Smooth muscle cell (in vitro differentiated cells): ENCODE measurements at regions not wholly inside any gene's neighbourhood (a gene's known extent, or its start where the extent isn't known, plus 50 kb on each side); places are given as distances from the start of the nearest gene placed in this dataset.

Experiments
- DNase-seq: peaks from one replicate; lab custom pipeline; 2025; ENCODE audit not compliant: unreplicated experiment; lab: John Stamatoyannopoulos, UW
- H2AFZ ChIP-seq: fragments of 200-600 bp; sonication (generic); 2 replicates; pipeline ENCODE4 v1.6.0; 2016; ENCODE audit warnings: antibody characterized with exemption, low read depth, mild to moderate bottlenecking
- H3F3A ChIP-seq: fragments of 200-600 bp; sonication (generic); 2 replicates; pipeline ENCODE4 v1.6.0; 2017; ENCODE audit warnings: antibody characterized with exemption, low read depth
- H3K27ac ChIP-seq: fragments of 200-600 bp; sonication (generic); 2 replicates; pipeline ENCODE4 v1.5.1; 2016; ENCODE audit warnings: low read depth, mild to moderate bottlenecking
- H3K27me3 ChIP-seq: fragments of 200-600 bp; sonication (generic); 2 replicates; pipeline ENCODE4 v1.6.1; 2016; ENCODE audit warnings: low read depth, mild to moderate bottlenecking
- H3K36me3 ChIP-seq: fragments of 200-600 bp; sonication (generic); 2 replicates; pipeline ENCODE4 v1.5.1; 2016; ENCODE audit warnings: low read depth
- H3K4me1 ChIP-seq: fragments of 200-600 bp; sonication (generic); 2 replicates; pipeline ENCODE4 v1.5.1; 2016; ENCODE audit warnings: low read depth
- H3K4me2 ChIP-seq: fragments of 200-600 bp; sonication (generic); 2 replicates; pipeline ENCODE4 v1.6.0; 2016; ENCODE audit warnings: mild to moderate bottlenecking
- H3K4me3 ChIP-seq: fragments of 200-600 bp; sonication (generic); 2 replicates; pipeline ENCODE4 v1.5.1; 2016; ENCODE audit warnings: mild to moderate bottlenecking
- H3K79me2 ChIP-seq: fragments of 200-600 bp; sonication (generic); 2 replicates; pipeline ENCODE4 v1.6.0; 2016; ENCODE audit warnings: low read depth, mild to moderate bottlenecking
- H3K9ac ChIP-seq: fragments of 200-600 bp; sonication (generic); 2 replicates; pipeline ENCODE4 v1.6.0; 2016; ENCODE audit warnings: low read depth
- H3K9me3 ChIP-seq: fragments of 200-600 bp; sonication (generic); replicated peaks from 2 replicates; pipeline ENCODE4 v1.5.1; 2016; ENCODE audit warnings: low read depth
- H4K20me1 ChIP-seq: fragments of 200-600 bp; sonication (generic); 2 replicates; pipeline ENCODE4 v1.6.0; 2016; ENCODE audit warnings: low read depth
- WGBS: methylation state at CpG from one replicate; pipeline ENCODE4 v1.1.7; 2016; ENCODE audit warnings: low lambda C conversion rate; 5-methylcytosine and 5-hydroxymethylcytosine counted together
- TF ChIP-seq, protein P1 (sequence below): fragments of 200-600 bp; sonication (generic); IDR thresholded peaks from 2 replicates; pipeline ENCODE4 v1.5.1; 2017; ENCODE audit warnings: borderline replicate concordance, mild to moderate bottlenecking, antibody characterized with exemption; ENCODE audit not compliant: insufficient read depth, poor library complexity, severe bottlenecking

DNA sequence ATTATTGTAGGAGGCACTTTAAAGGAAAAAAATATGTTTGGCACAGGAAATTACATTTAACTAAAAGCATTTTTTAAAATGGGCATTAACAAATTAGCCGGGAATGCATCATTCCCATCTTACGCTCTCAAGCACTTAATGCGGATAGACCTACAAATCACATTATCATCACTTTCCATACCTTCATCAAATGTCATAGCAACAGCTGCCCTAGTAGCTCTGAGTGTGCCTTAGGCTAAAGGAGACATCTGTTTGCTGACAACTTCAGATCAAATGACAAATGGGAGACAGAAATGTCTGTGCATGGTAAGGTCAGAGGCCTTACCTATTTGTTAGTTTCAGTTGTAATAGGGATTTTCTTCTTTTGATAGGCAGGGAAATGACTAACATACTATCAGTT lies 773.2 kb upstream of the SLC10A2 start:
- Histone ChIP-seq H3K27me3 (no peaks in the 10 kb centered on the region), H3K9ac (no peak overlapping the region), H3K9me3 (no peaks in the 10 kb centered on the region), H3K4me3 (no peak overlapping the region), H3K4me1 (no peaks in the 10 kb centered on the region), H4K20me1 (no peaks in the 10 kb centered on the region), H3K79me2 (no peaks in the 10 kb centered on the region), H3F3A (no peaks in the 10 kb centered on the region), H3K27ac (no peak overlapping the region), H3K36me3 (no peaks in the 10 kb centered on the region), H2AFZ (no peak overlapping the region), H3K4me2 (no peak overlapping the region)
- TF ChIP-seq, protein P1, sequence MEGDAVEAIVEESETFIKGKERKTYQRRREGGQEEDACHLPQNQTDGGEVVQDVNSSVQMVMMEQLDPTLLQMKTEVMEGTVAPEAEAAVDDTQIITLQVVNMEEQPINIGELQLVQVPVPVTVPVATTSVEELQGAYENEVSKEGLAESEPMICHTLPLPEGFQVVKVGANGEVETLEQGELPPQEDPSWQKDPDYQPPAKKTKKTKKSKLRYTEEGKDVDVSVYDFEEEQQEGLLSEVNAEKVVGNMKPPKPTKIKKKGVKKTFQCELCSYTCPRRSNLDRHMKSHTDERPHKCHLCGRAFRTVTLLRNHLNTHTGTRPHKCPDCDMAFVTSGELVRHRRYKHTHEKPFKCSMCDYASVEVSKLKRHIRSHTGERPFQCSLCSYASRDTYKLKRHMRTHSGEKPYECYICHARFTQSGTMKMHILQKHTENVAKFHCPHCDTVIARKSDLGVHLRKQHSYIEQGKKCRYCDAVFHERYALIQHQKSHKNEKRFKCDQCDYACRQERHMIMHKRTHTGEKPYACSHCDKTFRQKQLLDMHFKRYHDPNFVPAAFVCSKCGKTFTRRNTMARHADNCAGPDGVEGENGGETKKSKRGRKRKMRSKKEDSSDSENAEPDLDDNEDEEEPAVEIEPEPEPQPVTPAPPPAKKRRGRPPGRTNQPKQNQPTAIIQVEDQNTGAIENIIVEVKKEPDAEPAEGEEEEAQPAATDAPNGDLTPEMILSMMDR = no peak
- WGBS = 68% methylated on average over 3 of the region's 3 CpGs
- no peak for DNase-seq

DNA sequence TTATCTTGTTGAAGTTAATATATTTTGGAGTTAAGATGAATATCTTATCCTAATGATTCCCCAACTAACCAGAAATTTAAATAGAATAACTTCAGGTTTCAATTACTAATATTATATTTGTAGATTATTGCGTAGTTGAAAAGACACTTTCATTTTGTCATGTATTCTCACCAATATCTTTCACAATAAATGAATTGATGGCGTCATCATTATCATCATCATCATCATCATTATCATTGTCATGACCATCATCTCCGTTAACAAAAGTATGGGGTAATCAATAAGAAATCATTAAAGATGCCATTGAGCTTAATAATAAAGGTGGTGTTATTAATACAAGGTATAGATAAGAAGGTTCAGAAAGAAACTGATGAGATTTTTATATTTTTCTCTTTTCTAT lies 768.8 kb upstream of the SLC10A2 start:
- WGBS = 91% methylated on average over 3 of the region's 3 CpGs
- Histone ChIP-seq H3K27ac (no peak overlapping the region), H3F3A (no peaks in the 10 kb centered on the region), H4K20me1 (no peaks in the 10 kb centered on the region), H3K27me3 (no peaks in the 10 kb centered on the region), H3K79me2 (no peaks in the 10 kb centered on the region), H3K36me3 (no peaks in the 10 kb centered on the region), H2AFZ (no peak overlapping the region), H3K4me3 (no peak overlapping the region), H3K4me2 (no peak overlapping the region), H3K4me1 (no peaks in the 10 kb centered on the region), H3K9ac (no peak overlapping the region), H3K9me3 (no peaks in the 10 kb centered on the region)
- no peak for DNase-seq
- TF ChIP-seq, protein P1 = no peak

DNA sequence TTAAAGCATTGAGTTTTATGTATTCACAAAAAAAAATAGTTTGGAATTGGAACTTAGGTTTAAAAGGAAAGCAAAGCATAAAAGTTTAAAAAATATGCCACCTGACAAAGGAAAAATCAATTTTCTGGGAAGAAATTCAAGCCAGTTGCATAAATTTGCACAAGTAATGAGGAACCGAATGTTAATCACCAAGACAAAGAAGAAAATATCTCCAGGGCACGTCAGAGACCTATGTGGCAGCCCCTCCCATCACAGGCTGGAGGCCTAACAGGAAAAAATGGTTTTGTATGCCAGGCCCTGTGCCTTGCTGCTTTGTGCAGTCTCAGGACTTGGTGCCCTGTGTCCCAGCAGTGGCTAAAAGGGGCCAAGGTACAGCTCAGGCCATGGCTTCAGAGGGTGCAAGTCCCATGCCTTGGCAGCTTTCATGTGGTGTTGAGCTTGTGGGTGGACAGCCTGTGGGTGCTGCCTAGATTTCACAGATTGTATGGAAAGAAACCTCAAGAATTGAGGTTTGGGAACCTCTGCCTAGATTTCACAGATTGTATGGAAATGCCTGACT lies 767.2 kb upstream of the SLC10A2 start:
- H3K36me3 ChIP-seq = no peaks in the 10 kb centered on the region
- no peaks in the 10 kb centered on the region for H3K9me3 ChIP-seq
- DNase-seq = no peak
- no peaks in the 10 kb centered on the region for H3K27me3 ChIP-seq
- no peaks in the 10 kb centered on the region for H3K79me2 ChIP-seq
- H3K27ac ChIP-seq = no peak overlapping the region
- H3K4me1 ChIP-seq = no peaks in the 10 kb centered on the region
- no peak overlapping the region for H3K4me2 ChIP-seq
- whole genome bisulfite sequencing = 79% methylated on average over 2 of the region's 2 CpGs
- H2AFZ ChIP-seq = no peak overlapping the region
- no peak overlapping the region for H3K4me3 ChIP-seq
- H4K20me1 ChIP-seq = no peaks in the 10 kb centered on the region
- TF ChIP-seq, protein P1 = no peak
- H3K9ac ChIP-seq = no peak overlapping the region
- no peaks in the 10 kb centered on the region for H3F3A ChIP-seq

DNA sequence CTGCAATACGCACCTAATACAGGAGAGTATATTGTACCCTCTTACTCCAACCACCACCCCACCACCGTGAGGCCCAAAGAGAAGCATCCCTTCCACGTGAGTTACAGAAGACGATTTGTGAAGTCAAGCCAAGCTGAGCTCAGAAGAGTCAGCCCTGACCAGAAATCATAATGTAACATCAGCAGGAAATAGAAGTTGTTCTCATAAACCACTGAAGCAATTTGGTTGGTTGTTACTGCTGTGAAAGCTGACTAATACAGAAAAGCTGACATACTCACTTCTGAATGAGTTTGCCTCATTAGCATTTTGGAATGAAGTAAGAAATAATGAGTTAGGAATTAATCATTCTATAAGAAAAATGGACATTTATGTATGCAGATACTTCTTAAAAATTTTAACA lies 749.4 kb upstream of the SLC10A2 start:
- Histone ChIP-seq H2AFZ (no peak overlapping the region), H3K9ac (no peak overlapping the region), H3K36me3 (no peaks in the 10 kb centered on the region), H3K4me3 (no peak overlapping the region), H3K4me2 (no peak overlapping the region), H3K27ac (no peak overlapping the region), H4K20me1 (no peaks in the 10 kb centered on the region), H3K27me3 (no peaks in the 10 kb centered on the region), H3K4me1 (no peaks in the 10 kb centered on the region), H3K79me2 (no peaks in the 10 kb centered on the region), H3K9me3 (no peaks in the 10 kb centered on the region), H3F3A (no peaks in the 10 kb centered on the region)
- TF ChIP-seq, protein P1 = no peak
- WGBS = 89% methylated on average over 4 of the region's 4 CpGs
- no peak for DNase-seq
